H7 (cell line): ENCODE measurements at regions not wholly inside any gene's neighbourhood (a gene's known extent, or its start where the extent isn't known, plus 50 kb on each side); places are given as distances from the start of the nearest gene placed in this dataset.

Source experiments
- DNase-seq: peaks from one replicate; pipeline ENCODE4 v3.0.0; 2012
- H3K27me3 ChIP-seq: 2 replicates; pipeline ENCODE4 v1.6.0; 2011; ENCODE audit warnings: mild to moderate bottlenecking, low read length; ENCODE audit not compliant: control insufficient read depth, insufficient read depth
- H3K36me3 ChIP-seq: replicated peaks from 2 replicates; pipeline ENCODE4 v1.5.1; 2011; ENCODE audit warnings: low read length; ENCODE audit not compliant: control insufficient read depth, insufficient read depth
- H3K4me3 ChIP-seq: 2 replicates; pipeline ENCODE4 v1.5.1; 2011; ENCODE audit warnings: low read depth, mild to moderate bottlenecking, control low read depth, low read length, moderate library complexity; ENCODE audit not compliant: insufficient read depth

- no peaks in the 10 kb centered on the region for H3K36me3 ChIP-seq
- no peak overlapping the region for H3K4me3 ChIP-seq
- DNase-seq = no peak
- no peaks in the 10 kb centered on the region for H3K27me3 ChIP-seq
Observed at GRCh38 chr7:8906396-8907075, 473.1 kb downstream of the NXPH1 start.

DNA sequence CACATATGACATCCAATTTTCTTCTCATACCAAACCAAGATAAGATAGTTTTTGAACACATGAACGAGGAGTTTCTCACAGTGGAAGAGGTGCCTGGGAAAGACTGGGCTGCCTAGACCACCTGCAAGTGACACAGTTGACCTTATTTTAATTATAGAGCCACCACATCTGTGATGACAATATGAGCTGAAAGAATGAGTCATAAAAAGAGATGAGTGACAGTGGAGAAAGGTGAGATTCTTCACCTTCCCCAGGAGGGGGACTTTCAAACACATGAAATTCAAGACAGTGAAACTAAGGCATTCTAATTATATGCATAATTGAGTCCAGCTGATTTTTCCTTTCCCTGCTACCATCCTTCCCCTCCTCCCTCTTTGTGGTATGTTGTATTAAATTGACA, 475.5 kb downstream of the NXPH1 start:
- Histone ChIP-seq H3K4me3 (no peak overlapping the region), H3K27me3 (no peaks in the 10 kb centered on the region), H3K36me3 (no peaks in the 10 kb centered on the region)
- no peak for DNase-seq

- DNase-seq = no peak
- no peak overlapping the region for H3K4me3 ChIP-seq
- H3K27me3 ChIP-seq = no peaks in the 10 kb centered on the region
- no peaks in the 10 kb centered on the region for H3K36me3 ChIP-seq
Observed at GRCh38 chr7:8913682-8914081, 480.3 kb downstream of the NXPH1 start.

- no peak for DNase-seq
- Histone ChIP-seq H3K4me3 (no peak overlapping the region), H3K36me3 (no peaks in the 10 kb centered on the region), H3K27me3 (no peaks in the 10 kb centered on the region)
Observed at GRCh38 chr7:8921807-8922206, 488.4 kb downstream of the NXPH1 start.

DNA sequence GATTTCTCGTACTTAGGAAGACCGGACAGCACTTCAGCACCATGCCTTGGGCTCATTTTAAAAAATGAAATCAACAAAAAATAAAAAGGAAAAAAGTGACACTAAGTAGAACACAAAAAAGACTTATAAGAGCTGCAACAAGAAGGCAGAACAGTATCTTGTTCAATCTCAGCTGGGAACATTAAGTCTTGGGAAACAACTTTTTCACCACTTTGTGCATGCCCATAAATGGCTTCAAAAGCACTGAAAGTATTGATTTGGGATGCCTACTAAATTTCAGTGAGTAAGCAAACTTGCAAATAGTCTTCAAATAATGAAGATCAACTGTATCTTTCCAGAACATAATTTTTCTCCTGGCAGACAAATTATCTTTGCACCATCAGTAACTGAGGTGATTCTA, 489.3 kb downstream of the NXPH1 start:
- Histone ChIP-seq H3K27me3 (no peaks in the 10 kb centered on the region), H3K4me3 (no peak overlapping the region), H3K36me3 (no peaks in the 10 kb centered on the region)
- no peak for DNase-seq

DNA sequence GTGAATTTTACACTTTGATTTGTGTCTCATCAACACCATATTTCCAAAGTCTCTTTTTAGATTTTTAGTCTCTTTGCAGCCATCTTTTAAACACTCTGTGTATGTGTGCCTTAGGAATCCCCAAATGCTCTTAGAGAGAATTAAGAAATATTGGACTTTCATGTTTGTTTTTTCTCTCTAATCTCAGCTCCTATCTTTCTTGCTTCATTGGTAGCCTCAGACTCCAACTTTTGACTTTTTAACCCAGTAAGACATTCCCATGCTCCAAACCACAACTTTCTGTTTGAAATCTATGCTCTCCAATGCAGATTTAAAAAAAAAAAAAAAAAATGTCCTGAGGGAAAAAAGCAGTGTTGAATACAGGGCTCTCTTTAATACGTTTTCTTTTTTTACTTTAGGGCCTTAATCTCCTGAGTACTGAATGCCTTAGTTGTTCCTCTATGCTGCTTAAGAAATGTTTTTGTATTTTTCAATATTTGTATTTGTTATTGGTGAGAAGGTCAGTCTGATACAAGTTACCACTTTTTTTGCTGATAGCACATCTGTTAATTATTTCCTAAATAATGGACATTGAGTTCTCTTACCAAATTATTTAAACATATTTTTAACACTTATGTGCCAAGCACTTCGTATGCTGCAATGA, 489.9 kb downstream of the NXPH1 start:
- Histone ChIP-seq H3K4me3 (no peak overlapping the region), H3K27me3 (no peaks in the 10 kb centered on the region), H3K36me3 (no peaks in the 10 kb centered on the region)
- DNase-seq = no peak

- Histone ChIP-seq H3K36me3 (no peaks in the 10 kb centered on the region), H3K4me3 (no peak overlapping the region), H3K27me3 (no peaks in the 10 kb centered on the region)
- no peak for DNase-seq
Observed at GRCh38 chr7:8931906-8932646, 498.7 kb downstream of the NXPH1 start.

DNA sequence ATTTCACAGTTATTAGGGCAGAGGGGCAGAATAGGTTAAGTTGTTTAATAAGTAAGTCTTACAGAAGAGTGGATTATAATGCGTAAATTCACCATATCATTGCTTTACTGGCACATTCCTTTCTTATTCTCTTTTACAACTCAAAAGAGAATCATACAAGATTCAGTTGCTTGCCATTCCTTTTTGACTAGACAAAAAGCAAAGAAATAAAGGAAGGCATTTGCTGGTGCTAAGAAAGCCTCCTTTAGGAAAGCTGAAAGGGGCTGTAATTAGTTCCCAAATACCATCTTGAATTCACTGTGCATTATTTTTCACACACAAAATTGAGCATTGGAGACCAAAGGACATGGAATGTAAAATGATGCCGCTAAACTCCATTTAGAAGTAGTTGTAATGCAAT, 499.3 kb downstream of the NXPH1 start:
- H3K36me3 ChIP-seq = no peaks in the 10 kb centered on the region
- H3K4me3 ChIP-seq = no peak overlapping the region
- H3K27me3 ChIP-seq = no peaks in the 10 kb centered on the region
- no peak for DNase-seq

DNA sequence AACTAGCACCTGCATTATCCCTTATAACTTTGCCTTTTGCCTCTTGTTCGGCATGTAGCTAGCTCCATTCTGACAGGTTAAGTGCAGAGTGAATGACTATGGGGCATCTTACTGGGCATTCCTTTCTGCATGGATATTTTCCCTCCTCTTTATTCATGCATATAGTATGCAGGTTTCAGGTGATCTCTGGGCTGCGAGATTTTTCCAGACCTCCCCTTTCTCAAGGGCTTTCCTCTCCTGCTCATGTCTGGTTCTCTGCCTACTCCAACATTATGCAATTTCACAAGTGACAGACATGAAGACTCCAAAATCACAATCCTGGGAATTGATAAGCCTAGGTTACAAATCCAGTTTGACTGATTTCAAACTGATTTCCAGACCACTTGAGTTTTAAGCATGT, 503.8 kb downstream of the NXPH1 start:
- no peaks in the 10 kb centered on the region for H3K27me3 ChIP-seq
- H3K4me3 ChIP-seq = no peak overlapping the region
- H3K36me3 ChIP-seq = no peaks in the 10 kb centered on the region
- DNase-seq = no peak

DNA sequence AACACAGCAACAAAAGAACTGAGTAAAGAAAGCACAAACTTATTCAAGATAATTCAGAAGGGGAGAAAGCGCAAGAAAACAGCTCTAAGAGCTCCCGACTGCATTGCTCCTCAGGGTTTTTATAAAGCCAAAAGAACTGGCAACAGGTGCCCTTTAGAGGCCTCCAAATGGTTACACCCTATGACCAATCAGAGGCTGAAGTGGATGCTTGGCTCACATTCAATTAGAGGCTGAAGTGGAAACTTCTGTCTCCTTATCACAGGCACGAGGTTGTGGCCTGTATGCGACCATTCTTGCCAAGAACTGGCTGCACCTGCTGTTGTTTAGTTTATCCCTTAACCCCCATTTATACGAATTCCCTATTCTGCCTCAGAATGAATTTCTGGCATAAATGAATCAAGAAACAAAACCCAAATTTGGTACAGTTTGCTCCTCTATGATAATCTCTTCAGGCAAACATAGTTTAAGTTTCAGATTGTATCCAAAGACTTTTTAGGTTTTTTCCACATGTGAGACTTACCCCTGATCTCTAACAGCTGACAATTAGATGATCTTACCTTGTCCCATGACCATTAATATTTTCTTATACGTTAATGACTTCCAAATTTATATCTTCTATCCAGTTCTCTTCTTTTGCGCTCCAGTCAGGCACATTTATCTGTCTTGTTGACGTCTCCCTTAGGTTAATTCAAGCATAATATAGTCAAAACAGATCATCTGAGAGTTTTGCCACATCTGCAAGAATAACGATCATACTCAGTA, 504.8 kb downstream of the NXPH1 start:
- no peak for DNase-seq
- no peak overlapping the region for H3K4me3 ChIP-seq
- H3K36me3 ChIP-seq = no peaks in the 10 kb centered on the region
- H3K27me3 ChIP-seq = no peaks in the 10 kb centered on the region

DNA sequence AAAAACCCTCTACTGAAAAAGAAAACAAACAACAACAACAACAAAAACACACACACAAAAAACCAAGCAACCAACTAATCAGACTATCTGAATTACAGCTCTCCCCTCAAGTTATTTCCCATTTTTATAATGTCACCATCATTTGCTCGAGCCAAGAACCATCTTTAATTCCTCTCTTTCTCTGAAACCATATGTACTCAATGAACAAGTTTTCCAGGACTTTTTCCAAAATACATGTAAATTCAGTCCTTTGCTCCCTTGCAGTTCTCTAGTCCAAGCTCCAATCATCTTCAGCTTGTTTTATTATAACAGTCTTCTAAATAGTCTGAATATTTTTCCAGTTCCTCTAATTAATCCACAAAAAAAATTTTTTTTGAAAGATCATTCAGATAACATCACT, 506.0 kb downstream of the NXPH1 start:
- Histone ChIP-seq H3K4me3 (no peak overlapping the region), H3K27me3 (no peaks in the 10 kb centered on the region), H3K36me3 (no peaks in the 10 kb centered on the region)
- no peak for DNase-seq

DNA sequence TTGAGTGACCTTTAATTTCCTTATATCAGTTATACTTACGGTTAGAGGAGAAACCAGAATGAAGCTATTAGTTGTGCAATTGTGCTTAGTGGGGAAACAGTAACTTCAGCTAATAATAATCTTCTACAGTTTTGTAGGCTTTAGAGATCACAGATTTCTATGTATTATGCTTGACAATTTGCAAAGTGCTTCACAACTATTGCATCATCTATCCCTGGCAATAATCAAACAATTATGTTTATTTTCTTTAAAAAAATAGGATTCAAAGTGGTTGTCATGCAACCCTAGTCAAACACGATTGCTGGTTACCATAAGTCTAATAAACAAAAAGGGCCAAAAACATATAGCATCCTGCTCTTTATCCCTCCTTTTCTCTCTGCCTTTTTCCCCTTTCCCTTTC, 530.3 kb downstream of the NXPH1 start:
- no peak for DNase-seq
- Histone ChIP-seq H3K27me3 (no peaks in the 10 kb centered on the region), H3K36me3 (no peaks in the 10 kb centered on the region)

GRCh38 chr7:8965177-8965576, 531.8 kb downstream of the NXPH1 start:
- H3K4me3 ChIP-seq = no peak overlapping the region

More for the DNA sequence above, 530.3 kb downstream of the NXPH1 start:
- H3K4me3 ChIP-seq = no peak overlapping the region

DNA sequence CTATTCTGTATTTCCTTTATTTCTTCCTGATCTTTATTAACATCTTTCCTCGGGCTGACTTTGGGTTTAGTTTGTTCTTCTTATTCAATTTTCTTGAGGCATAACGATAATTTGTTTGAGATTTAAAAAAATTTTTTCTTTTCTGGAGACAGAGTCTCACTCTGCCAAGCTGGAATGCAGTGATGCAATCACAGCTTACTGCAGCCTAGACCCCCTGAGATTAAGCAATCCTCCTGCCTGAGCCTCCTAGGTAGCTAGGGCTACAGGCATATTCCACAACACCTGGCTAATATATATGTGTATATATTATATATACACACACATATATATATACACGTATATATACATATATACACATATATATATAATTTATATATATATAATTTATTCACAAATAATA, 540.2 kb downstream of the NXPH1 start:
- Histone ChIP-seq H3K27me3 (no peaks in the 10 kb centered on the region), H3K4me3 (no peak overlapping the region), H3K36me3 (no peaks in the 10 kb centered on the region)
- DNase-seq = no peak

More at GRCh38 chr7:8965177-8965576, 531.8 kb downstream of the NXPH1 start:
- no peak for DNase-seq
- no peaks in the 10 kb centered on the region for H3K27me3 ChIP-seq
- H3K36me3 ChIP-seq = no peaks in the 10 kb centered on the region
